Stimulated activated CD4-positive, alpha-beta T cell treated with anti-CD3 and anti-CD28 coated beads, Interleukin-12 subunit alpha, Interleukin-12 subunit beta, amount 100 ng/mL, for 24 hours (primary cell): ENCODE measurements at regions not wholly inside any gene's neighbourhood (a gene's known extent, or its start where the extent isn't known, plus 50 kb on each side); places are given as distances from the start of the nearest gene placed in this dataset.

Experiments
- DNase-seq, 2 experiments: peaks; one replicate each; pipeline ENCODE4 v3.0.0-alpha.2; 2020; ENCODE audit warnings: low read depth in 2 of 2

DNA sequence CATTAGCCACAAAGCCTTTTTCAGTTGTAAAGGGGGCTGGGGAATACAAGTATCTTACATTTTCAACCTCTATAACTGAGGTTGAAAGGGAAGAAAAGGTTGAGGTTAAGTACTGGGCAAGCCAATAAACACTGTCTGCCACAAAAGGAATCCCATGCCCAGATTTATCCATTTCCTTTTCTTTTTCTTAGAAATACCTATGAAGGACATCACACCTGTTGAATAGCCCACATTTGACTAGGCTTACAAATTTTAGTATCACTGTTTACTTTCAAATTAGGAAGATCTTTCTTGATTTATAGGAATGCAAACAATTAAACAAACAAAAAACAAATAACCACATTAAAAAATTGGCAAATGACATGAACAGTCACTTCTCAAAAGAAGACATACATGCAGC, 81.0 kb upstream of the CAV2 start:
- no peak for DNase-seq

DNA sequence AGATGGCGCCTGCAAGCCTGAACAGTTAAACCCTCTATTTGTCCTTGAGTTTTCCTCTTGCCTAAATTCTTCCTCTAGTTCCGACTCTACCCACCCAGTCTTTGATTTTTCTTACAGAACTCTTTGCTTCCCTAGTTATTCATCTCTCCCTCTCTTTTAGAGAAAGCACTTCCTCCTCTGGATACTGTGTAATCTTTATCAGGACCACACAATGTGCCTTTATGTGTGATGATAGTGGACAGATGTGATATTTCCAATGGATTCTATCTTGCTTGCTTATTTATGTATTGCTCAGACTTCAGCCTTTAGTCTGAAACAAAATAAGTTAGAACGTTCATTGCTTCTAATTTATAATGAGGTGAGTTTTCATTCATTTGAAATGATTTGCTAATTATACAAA, 79.5 kb upstream of the CAV2 start:
- DNase-seq = no peak

DNA sequence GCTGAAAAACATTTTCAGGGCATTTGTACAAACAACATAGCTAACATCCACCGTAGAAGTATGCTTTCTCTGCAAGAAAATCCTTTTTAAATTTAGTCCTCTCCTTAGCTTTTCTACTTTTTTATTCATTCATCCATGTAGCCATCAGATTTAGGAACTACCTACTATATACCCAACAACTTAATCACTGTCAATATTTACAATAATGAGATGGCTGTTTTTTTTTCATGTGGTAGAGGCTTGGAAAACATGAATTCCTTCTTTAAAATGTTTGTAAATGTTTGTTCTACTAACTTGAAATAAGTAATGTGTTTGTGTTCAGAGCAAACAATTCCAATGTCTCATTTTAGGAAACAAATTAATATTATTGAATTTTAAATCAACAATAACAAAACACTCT, 78.2 kb upstream of the CAV2 start:
- no peak for DNase-seq

DNA sequence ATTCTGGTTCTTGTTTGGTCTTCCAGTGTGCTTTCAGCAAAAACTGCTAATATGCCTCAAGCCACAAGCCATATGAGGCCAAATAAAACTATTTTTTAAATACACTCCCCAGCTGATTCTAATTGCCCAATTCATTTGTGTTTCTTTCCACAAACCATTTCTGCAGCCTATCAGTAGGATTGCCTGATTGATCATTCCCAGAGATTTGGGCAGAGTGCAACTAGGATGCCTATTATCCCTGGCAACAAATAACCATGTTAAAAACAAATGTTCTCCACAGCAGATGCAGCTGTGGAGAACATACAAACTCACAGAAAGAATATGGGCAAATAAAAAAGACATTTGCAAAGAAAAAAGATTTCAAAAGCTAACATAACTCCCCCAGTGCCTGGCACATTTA, 76.9 kb upstream of the CAV2 start:
- no peak for DNase-seq

DNA sequence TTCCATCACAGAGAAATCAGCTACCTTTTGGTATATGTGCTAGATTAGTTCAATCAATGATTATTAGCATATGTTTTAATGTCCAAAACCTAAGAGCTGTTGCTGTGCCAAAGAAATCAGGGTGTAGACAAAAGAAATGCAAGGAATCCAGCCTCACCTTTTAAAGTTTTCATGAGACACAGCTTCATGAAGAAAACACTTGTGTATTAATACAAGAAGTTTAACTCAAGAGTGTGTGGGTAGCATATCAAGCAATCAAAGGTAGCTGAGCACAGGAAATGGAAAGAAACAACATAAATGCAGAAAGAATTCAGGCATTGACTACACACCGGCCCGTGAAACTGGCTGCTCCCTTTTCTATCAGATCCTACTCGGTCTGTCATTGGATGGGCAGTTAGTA, 76.0 kb upstream of the CAV2 start:
- no peak for DNase-seq

DNA sequence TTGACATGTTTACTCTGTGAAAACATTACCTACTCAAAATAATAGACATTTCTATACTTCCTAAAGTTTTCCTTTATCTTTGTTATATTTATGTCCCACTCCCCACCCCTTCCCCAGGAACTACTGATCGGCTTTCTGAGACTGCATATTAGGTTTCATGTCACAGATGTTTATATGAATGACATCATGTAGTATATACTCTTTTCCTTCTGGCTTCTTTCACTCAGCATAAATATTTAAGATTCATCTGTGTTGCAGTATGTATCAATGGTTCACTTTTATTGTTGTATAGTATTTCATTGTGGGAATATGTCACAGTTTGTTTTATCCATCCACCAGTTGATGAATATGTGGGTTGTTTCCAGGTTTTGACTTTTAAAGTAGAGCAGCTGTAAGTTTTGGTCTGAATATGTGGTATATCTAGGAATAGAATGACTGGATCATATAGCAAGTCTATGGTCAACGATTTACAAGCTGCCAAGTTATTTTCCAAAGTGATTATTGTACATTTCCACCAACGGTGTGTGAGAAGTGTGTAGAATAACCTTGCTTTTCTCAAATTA, 73.8 kb upstream of the CAV2 start:
- DNase-seq = no peak

DNA sequence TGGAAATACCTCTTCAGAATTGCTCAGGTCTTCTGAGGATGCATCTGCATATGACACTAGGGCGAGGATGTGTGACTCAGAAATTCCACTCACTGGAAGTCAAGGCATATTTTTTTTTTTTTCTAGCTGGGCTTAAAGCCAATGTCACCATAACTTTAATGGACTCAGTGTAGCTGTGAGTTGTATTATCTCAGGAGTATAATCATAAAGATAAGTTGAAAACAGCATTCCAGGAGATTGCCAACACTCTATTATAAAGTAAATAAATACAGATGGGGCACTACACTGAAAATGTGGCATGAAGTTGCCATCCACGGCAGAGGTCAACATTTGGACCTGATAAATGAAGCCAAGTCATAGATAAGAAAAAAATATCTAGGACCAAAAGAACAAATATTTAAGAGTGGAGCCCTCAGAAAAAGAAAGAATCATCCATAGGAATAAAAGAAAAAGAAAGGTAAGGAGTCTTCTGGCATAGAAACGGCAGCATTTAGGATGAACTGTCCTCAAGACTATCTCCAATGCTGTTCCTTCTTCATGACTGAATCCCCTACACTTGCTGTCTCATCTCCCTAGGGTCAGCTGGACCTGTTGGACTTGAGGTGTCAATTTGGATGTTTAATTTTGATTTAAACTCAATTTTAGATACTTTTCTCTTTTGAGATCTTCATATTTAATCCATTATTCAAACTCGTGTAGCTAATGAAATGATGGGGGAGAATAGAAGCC, 72.9 kb upstream of the CAV2 start:
- no peak for DNase-seq

DNA sequence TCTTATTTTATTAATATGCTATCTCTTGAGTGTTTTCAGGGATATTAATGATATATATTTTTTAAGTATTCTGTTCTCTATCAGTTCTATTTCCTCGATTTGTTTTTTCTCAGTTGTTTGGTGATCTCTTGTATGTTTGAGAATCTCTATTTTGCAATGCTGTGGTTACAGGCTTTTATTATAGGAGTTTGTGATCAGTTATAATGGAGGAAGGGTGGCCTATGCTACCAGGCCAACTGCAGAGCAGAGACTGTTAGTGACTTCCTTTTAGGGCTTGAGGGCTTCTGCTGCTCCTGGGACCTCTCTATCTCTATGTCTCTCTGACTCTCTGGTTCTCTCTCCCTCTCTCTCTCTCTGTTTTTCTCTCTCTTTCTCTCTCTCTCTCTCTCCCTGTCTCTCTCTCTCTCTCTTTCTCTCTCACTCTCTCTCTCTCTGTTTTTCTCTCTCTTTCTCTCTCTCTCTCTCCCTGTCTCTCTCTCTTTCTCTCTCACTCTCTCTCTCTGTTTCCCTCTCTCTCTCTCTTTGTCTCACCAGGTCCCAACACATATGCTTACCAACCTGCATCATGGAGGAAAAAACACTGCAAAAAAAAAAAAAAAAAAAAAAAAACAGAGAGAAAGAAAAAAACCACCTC, 69.4 kb upstream of the CAV2 start:
- no peak for DNase-seq

DNA sequence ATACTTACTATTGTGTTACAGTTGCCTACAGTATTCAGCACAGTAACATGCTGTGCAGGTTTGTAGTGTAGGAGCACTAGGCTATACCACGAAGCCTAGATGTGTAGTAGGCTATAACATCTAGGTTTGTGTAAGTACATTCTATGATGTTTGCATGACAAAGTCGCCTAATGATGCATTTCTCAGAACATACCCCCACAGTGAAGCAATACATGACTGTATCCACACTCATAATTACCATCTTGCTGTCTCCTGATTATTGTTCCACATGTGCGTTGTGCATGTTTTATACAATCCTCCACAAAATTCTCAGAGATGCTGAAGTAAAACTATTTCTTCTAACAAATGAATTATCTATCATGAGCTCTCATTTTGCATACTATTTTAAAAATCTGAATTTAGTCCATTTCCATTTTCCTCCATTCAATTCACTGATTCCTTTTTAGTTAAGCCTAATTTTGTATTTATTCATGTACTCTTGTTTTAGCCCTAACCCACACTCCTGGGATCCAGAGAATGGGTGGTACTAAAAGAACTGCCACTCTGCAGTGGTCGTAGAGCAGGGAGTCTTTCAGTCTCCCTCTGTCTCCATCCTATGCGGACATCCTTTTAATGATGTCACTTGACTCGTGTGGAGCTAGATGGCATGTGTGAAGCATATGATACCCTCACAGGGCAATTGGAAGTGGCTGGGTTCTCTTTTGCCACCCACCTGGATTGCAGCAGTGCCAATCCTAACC, 67.6 kb upstream of the CAV2 start:
- no peak for DNase-seq

DNA sequence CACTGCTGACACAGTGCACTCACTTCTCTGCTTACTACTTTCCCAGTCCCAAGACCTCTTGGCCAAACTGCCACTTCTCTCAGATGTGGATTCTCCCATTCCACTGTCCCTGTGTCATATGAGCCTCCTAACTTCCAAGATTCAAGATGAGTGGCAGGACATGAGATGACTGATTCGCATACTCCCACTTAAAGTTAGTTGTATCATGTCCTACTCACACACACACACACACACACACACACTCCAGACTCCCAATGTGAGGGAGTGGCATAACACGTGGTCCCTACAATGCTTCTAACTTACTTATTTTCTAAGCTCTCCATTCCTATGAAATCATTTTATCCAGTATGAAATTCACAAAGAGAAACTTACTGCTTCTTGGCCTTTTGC, 67.0 kb upstream of the CAV2 start:
- no peak for DNase-seq

DNA sequence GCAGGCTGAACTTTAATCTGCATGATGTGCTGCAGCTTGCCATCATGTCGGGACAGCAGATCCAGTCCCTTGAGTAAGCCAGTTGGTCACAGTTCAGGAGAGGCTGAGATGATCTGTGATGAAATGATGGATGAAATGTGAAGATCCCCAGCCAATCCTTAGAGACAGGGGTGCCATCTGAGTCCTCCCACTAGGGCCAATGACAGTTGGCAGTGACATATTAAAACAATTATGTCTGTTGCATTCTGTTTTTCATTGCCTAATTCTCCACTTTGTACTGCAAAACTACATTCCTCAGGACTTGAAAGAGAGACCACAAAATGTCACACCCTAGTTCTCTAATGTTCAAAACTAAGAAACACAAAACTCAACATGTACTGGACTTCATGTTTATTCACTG, 66.3 kb upstream of the CAV2 start:
- DNase-seq = no peak

DNA sequence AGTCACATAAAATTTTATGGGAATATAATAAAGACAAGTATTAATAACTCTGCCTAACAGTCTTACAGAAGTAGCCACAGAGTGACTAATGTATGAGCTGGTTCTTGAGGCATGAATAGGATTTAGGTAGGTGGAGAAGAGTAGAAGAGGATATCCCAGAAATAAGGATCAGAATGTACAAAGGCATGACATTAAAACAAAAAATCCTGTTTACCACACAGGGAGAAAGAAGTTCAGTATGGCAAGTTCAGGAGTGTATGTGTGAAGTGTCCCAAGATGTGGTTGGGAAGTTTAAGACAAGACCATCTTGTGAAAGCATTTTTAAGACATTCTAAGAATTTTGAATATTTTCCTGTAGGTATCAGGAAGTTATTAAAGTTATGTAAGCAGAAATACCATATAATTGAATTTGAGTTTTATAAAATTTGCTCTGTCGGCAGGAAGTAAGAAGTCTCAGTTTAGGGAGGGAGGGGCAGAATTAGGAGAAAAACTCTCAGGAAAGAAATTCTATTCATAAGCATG, 64.7 kb upstream of the CAV2 start:
- DNase-seq = no peak

DNA sequence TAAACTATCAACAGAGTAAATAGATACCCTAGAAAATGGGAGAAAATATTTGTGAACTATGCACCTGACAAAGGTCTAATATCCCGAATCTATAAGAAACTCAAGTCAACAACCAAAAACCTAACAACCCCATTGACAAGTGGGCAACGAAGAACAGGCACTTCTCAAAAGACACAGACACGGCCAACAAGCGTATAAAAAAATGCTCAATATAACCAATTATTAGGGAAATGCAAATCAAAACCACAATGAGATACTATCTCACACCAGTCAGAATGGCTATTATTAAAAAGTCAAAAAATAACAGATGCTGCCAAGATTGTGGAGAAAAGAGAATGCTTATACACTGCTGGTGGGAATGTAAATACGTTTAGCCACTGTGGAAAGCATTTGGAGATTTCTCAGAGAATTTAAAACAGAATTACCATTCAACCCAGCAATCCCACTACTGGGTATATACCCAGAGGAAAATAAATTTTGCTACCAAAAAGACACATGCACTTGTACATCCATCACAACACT, 63.2 kb upstream of the CAV2 start:
- DNase-seq = no peak

DNA sequence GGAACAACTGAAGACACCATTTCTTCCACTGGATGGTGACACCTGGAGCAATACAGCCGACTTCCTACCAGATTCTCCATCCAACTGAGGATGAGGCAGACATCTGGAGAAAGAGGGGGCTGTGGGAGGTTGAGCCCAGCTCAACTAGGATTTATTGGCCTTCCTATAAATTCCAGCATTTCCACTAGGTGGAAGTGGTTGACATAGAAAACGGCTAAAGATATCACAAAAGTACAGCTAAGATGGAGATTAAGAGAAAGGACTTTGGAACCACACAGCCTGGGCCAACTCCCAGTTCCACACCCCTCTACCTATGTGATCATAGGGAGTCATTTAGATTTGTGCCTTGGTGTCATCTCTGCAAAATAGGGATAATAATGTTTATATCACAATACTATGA, 61.3 kb upstream of the CAV2 start:
- DNase-seq = no peak

DNA sequence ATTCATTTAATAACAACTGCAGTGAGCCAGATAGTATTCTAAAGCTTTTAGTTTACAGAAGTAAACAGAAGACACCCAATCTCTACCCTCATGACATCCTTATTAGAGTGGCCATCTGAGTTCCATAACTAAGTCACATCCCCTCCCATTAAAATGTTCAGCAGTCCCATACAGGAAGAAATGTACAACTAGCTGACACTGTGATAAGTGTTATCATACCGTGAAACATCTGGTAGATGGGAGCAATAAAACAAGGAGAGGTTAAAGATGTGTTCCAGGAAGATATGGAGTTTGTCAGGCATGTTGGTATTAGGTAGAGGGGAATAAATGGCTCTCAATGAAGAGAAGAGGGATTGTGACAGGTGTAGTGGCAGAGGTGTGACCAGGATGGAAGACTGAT, 60.5 kb upstream of the CAV2 start:
- DNase-seq = no peak

DNA sequence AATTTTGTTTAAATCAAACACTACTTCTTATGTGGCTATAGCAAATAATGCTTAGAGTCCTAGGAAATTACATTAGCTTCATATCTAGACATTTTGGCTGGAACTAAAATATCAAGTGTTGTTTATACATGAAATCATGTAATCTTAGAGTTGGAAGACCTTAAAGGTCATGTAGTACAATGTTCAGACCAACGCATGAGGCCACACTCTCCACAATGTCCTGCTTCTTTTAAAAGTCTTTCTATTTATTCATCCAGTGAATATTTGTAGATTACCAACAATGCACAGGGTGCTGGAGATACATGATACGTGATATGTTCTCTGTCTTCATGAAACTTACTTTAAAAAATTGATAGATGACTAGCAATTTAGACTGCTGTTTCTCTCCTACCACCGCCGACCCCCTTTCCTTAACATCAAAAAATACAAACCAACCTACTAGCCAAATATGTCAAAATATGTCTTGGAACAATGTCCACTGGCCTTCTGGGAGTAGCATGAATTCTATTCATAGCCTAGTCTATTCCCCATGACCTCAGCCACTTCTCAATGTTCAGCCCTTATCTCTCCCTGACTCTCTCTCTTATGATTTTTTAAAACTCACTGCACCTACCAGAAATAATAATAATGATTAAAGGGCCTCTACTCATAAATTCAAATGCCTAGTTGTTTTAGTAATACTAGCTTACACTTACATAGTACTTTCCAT, 59.5 kb upstream of the CAV2 start:
- no peak for DNase-seq

DNA sequence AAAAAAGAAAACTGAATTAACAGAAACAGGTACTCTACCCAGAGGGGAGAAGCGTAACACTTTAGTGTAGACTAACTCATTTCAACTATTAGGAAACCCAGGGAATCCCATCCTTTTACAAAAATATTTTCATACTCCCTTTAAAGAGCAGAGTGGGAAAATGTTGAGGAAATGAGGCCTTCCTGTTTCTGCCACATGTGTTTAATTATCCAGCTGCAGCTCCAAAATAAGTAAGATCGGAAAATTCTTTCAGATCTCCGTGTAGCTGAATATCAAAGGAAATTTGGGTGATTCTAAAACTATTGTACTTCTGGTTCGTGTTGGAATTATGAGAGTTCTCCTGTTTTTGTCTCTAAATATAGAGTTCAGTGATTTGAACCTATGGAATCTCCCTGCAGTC, 58.0 kb upstream of the CAV2 start:
- DNase-seq = no peak

DNA sequence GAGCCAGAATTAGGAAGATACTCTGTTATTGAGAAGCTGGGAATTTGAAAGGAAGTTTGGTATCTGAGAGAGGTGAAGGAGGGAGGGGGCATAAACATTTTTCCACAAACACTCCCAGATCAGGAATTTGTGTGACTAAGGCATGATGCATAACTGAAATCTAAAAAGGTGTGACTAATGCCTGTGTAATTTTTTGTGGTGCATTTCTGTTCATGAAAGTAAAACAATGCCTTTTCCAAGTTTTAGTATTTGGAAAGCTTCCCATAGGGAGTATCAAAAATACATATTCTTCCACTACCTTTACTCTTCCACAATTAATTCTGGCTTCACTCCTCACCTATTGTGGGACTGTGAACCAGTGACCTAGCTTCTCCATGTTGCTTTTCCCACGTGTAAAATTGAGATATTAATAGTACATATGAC, 56.4 kb upstream of the CAV2 start:
- no peak for DNase-seq

DNA sequence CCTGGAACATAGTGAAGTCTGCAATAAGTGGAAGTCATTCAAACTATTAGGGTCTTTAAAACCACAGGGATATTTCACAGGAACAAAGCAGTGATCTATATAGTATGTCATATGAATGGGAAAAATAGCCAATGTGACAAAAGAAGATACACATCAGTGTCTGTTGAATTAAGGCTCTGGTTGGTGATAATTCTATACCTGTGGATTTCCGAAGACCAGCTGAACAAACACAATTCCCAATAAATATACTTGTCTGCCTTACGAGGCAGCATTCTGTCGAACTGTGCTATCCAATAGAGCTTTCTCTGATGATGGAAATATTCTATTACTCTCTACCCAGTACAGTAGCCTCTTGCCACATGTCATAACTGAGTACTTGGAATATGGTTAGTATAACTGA, 55.9 kb upstream of the CAV2 start:
- DNase-seq = no peak

DNA sequence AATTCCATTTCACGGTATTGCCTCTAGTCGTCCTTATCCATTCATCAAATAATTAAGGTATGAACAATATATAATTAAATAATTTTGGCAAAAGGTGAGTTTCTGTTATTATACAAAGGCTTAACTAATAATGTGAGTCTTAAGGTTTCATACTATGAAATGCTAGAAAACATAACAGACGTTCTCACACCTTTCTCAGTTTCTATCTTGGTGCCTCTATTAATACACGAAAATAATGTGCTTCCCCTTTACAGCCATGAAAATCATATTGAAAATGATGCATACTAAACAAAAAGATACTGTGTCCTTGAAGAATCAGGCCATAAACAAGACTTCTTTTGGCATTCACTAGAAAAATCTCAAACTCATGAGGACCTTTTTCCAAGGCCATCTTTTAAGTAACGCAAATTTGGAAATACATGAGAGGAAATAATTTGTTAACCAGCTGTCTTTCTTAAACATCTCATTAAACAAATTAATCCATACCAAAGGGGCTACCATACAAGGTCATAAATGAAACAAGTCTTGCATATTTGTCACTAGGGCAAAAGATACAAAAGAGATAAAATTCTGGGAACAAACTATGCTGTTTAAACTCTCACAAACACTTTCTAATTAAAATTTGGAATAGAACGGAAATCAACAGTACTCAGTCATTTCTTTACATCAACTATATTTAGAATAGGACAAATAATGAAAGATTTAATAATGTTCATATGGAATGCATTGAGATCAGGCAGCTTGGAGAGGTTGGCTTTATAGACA, 53.9 kb upstream of the CAV2 start:
- DNase-seq = no peak
